SK-N-SH (cell line): ENCODE measurements at regions not wholly inside any gene's neighbourhood (a gene's known extent, or its start where the extent isn't known, plus 50 kb on each side); places are given as distances from the start of the nearest gene placed in this dataset.

Experiments used
- ELF1 ChIP-seq: IDR thresholded peaks from 2 replicates; pipeline ENCODE4 v1.4.0; 2012
- GABPA ChIP-seq: IDR thresholded peaks from 2 replicates; pipeline ENCODE4 v1.4.0; 2012; ENCODE audit warnings: low read depth, mild to moderate bottlenecking
- TF ChIP-seq, protein P1 (sequence below): fragments of 200-600 bp; sonication (generic); IDR thresholded peaks from 2 replicates; pipeline ENCODE4 v1.6.1; 2017; ENCODE audit warnings: antibody characterized with exemption, mild to moderate bottlenecking, moderate library complexity

DNA sequence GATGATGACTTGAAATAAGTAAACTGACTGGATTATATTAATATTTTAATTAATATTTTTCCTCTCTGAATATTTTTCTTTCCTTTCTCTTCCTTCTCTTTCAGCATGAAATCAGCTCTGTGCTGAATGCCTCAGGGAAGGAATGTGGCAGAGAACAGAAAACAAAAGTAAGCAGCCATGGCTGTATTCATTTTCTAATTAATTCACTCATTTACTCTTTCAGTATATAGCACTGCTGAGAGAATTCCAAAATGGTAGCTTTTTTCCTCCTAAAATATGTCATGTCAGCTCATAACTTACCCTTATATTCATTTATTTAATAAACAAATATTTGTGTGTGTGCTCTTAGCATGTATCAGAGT lies 522.5 kb downstream of the PTPRC start:
- no peak for TF ChIP-seq GABPA
- TF ChIP-seq, protein P1, sequence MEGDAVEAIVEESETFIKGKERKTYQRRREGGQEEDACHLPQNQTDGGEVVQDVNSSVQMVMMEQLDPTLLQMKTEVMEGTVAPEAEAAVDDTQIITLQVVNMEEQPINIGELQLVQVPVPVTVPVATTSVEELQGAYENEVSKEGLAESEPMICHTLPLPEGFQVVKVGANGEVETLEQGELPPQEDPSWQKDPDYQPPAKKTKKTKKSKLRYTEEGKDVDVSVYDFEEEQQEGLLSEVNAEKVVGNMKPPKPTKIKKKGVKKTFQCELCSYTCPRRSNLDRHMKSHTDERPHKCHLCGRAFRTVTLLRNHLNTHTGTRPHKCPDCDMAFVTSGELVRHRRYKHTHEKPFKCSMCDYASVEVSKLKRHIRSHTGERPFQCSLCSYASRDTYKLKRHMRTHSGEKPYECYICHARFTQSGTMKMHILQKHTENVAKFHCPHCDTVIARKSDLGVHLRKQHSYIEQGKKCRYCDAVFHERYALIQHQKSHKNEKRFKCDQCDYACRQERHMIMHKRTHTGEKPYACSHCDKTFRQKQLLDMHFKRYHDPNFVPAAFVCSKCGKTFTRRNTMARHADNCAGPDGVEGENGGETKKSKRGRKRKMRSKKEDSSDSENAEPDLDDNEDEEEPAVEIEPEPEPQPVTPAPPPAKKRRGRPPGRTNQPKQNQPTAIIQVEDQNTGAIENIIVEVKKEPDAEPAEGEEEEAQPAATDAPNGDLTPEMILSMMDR: no peak
- no peak for TF ChIP-seq ELF1
